ENCODE measurements at regions not wholly inside any gene's neighbourhood (a gene's known extent, or its start where the extent isn't known, plus 50 kb on each side); places are given as distances from the start of the nearest gene placed in this dataset.

DNA sequence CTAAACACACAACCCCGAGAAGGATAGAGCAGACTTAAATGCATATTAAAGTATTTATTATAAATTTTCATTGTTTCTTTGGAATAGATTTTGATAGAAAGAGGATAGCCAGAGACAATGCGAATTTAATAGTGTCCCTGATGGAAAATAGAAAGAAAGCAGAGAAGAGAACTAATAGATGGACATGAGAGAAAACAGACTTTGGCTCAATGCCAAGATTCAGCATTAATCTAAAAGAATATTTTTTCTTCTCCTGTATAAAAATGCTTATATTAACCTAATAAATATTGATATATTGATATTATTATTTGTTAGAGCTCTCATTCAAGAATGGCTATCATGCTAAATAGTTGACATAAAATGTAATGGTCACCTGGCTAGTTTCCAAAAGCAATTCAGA lies 173.4 kb downstream of the KIF2B start:
- no peak for TF ChIP-seq POLR2AphosphoS5 (IDR thresholded peaks at IDR 0.05)
- TF ChIP-seq, protein P1, sequence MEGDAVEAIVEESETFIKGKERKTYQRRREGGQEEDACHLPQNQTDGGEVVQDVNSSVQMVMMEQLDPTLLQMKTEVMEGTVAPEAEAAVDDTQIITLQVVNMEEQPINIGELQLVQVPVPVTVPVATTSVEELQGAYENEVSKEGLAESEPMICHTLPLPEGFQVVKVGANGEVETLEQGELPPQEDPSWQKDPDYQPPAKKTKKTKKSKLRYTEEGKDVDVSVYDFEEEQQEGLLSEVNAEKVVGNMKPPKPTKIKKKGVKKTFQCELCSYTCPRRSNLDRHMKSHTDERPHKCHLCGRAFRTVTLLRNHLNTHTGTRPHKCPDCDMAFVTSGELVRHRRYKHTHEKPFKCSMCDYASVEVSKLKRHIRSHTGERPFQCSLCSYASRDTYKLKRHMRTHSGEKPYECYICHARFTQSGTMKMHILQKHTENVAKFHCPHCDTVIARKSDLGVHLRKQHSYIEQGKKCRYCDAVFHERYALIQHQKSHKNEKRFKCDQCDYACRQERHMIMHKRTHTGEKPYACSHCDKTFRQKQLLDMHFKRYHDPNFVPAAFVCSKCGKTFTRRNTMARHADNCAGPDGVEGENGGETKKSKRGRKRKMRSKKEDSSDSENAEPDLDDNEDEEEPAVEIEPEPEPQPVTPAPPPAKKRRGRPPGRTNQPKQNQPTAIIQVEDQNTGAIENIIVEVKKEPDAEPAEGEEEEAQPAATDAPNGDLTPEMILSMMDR (IDR thresholded peaks at IDR 0.05) = no peak

Data from prostate gland (tissue), 2 donors.